ENCODE measurements at regions not wholly inside any gene's neighbourhood (a gene's known extent, or its start where the extent isn't known, plus 50 kb on each side); places are given as distances from the start of the nearest gene placed in this dataset.

GRCh38 chr3:84042399-84043106 lies 916.2 kb upstream of the CADM2 start:
- no peak for DNase-seq (ENCODE audit: low read depth)
- TF ChIP-seq CTCF (IDR thresholded peaks at IDR 0.05; ENCODE audit: low read length, missing control alignments) = no peak
- H3K4me3 ChIP-seq (replicated peaks; ENCODE audit: low read depth, low read length) = no peak overlapping the region

GRCh38 chr3:84066915-84067314 lies 891.9 kb upstream of the CADM2 start:
- no peak for DNase-seq (ENCODE audit: low read depth)
- H3K4me3 ChIP-seq (replicated peaks; ENCODE audit: low read depth, low read length) = no peak overlapping the region
- no peak for TF ChIP-seq CTCF (IDR thresholded peaks at IDR 0.05; ENCODE audit: low read length, missing control alignments)

- DNase-seq (ENCODE audit: low read depth) = no peak
- no peak overlapping the region for H3K4me3 ChIP-seq (replicated peaks; ENCODE audit: low read depth, low read length)
- TF ChIP-seq CTCF (IDR thresholded peaks at IDR 0.05; ENCODE audit: low read length, missing control alignments) = no peak
These were observed 885.1 kb upstream of the CADM2 start for GRCh38 chr3:84073664-84074063.

GRCh38 chr3:84074767-84075166 lies 884.0 kb upstream of the CADM2 start:
- no peak for DNase-seq (ENCODE audit: low read depth)
- TF ChIP-seq CTCF (IDR thresholded peaks at IDR 0.05; ENCODE audit: low read length, missing control alignments) = no peak
- H3K4me3 ChIP-seq (replicated peaks; ENCODE audit: low read depth, low read length) = no peak overlapping the region

- no peak overlapping the region for H3K4me3 ChIP-seq (replicated peaks; ENCODE audit: low read depth, low read length)
- DNase-seq (ENCODE audit: low read depth) = no peak
- peak; percentile 4 for TF ChIP-seq CTCF (IDR thresholded peaks at IDR 0.05; ENCODE audit: low read length, missing control alignments)
These were observed 881.3 kb upstream of the CADM2 start for GRCh38 chr3:84077479-84077878.

GRCh38 chr3:84082726-84083125 lies 876.1 kb upstream of the CADM2 start:
- no peak overlapping the region for H3K4me3 ChIP-seq (replicated peaks; ENCODE audit: low read depth, low read length)
- TF ChIP-seq CTCF (IDR thresholded peaks at IDR 0.05; ENCODE audit: low read length, missing control alignments) = no peak
- no peak for DNase-seq (ENCODE audit: low read depth)

- no peak for TF ChIP-seq CTCF (IDR thresholded peaks at IDR 0.05; ENCODE audit: low read length, missing control alignments)
- DNase-seq (ENCODE audit: low read depth) = no peak
- H3K4me3 ChIP-seq (replicated peaks; ENCODE audit: low read depth, low read length) = no peak overlapping the region
These were observed 865.9 kb upstream of the CADM2 start for GRCh38 chr3:84092907-84093306.

Data from fibroblast of pulmonary artery (primary cell).